Endothelial cell of umbilical vein (primary cell): ENCODE measurements at regions not wholly inside any gene's neighbourhood (a gene's known extent, or its start where the extent isn't known, plus 50 kb on each side); places are given as distances from the start of the nearest gene placed in this dataset.

ENCODE experiments used
- BruUV-seq: library from RNA; stranded (reverse); fragments of 400-500 nt; replicated peaks from 2 replicates; lab custom pipeline; 2021; lab: Mats Ljungman, UMichigan
- CTCF ChIA-PET: fragments of 300-600, 350-600 bp; sonication (Branson Sonifier 250); formaldehyde crosslinking; loops from one replicate; lab custom pipeline; 2021; ENCODE audit warnings: antibody characterized with exemption, inconsistent platforms; lab: Charles Lee
- POLR2A ChIA-PET: fragments of 300-600, 350-600 bp; sonication (Branson Sonifier 250); formaldehyde crosslinking; loops from one replicate; lab custom pipeline; 2021; ENCODE audit warnings: antibody characterized with exemption, inconsistent platforms; lab: Charles Lee
- DNase-seq: peaks from one replicate; pipeline ENCODE4 v3.0.0-alpha.2; 2011; ENCODE audit warnings: low read depth, low spot score
- FAIRE-seq: peaks from 2 replicates; lab custom pipeline; 2011; peaks lifted over from hg19 to GRCh38; lab: Jason Lieb, UNC
- H2AFZ ChIP-seq: 2 replicates; pipeline ENCODE4 v1.6.0; 2012; ENCODE audit warnings: low read depth, low read length, control low read depth, inconsistent platforms
- H3K27ac ChIP-seq: 2 replicates; pipeline ENCODE4 v1.5.1; 2011; ENCODE audit warnings: low read depth, mild to moderate bottlenecking, control low read depth, low read length, moderate library complexity; ENCODE audit not compliant: insufficient read depth
- H3K27me3 ChIP-seq, 2 experiments: 2 replicates each; pipeline versions ENCODE4 v1.6.0 to v1.6.1; 2011; ENCODE audit warnings: low read length in 2 of 2, mixed read lengths in 1 of 2; ENCODE audit not compliant: control insufficient read depth in 2 of 2, insufficient read depth in 2 of 2
- H3K36me3 ChIP-seq, 2 experiments: 2 replicates in 1 of 2; 3 replicates in 1 of 2; pipeline ENCODE4 v1.5.1; 2011; ENCODE audit warnings: low read length in 2 of 2, mild to moderate bottlenecking in 1 of 2, moderate library complexity in 1 of 2; ENCODE audit not compliant: control insufficient read depth in 2 of 2, insufficient read depth in 2 of 2; ENCODE audit errors: extremely low read depth in 1 of 2
- H3K4me1 ChIP-seq: 3 replicates; pipeline ENCODE4 v1.5.1; 2011; ENCODE audit warnings: mild to moderate bottlenecking, low read length; ENCODE audit not compliant: control insufficient read depth, insufficient read depth; ENCODE audit errors: extremely low read depth
- H3K4me2 ChIP-seq: 2 replicates; pipeline ENCODE4 v1.6.1; 2011; ENCODE audit warnings: low read length, control low read depth, mixed read lengths; ENCODE audit not compliant: insufficient read depth
- H3K4me3 ChIP-seq, 3 experiments: fragments of 200-600 bp in 1 of 3; sonication (generic), shearing (Covaris generic) in 1 of 3; replicated peaks in 1 of 3; 2 replicates each; pipeline ENCODE4 v1.5.1; 2011 to 2016; ENCODE audit warnings: control low read depth in 3 of 3, low read length in 3 of 3, mild to moderate bottlenecking in 2 of 3, inconsistent platforms in 1 of 3, low read depth in 1 of 3, moderate library complexity in 1 of 3; ENCODE audit not compliant: insufficient read depth in 1 of 3
- H3K79me2 ChIP-seq: 2 replicates; pipeline ENCODE4 v1.6.0; 2012; ENCODE audit warnings: low read length, inconsistent platforms; ENCODE audit not compliant: control insufficient read depth, insufficient read depth
- H3K9ac ChIP-seq: replicated peaks from 2 replicates; pipeline ENCODE3; 2011; ENCODE audit warnings: low read length, control low read depth; ENCODE audit not compliant: insufficient read depth; ENCODE audit errors: extremely low read depth
- H3K9me1 ChIP-seq: replicated peaks from 3 replicates; pipeline ENCODE4 v1.6.0; 2011; ENCODE audit warnings: mild to moderate bottlenecking, low read length; ENCODE audit not compliant: control insufficient read depth, insufficient read depth; ENCODE audit errors: extremely low read depth
- H3K9me3 ChIP-seq: replicated peaks from 2 replicates; pipeline ENCODE4 v1.5.1; 2012; ENCODE audit warnings: low read length, inconsistent platforms; ENCODE audit not compliant: control insufficient read depth, insufficient read depth
- H4K20me1 ChIP-seq: replicated peaks from 2 replicates; pipeline ENCODE3; 2011; ENCODE audit warnings: mild to moderate bottlenecking, low read length; ENCODE audit not compliant: control insufficient read depth, insufficient read depth; ENCODE audit errors: extremely low read depth
- EZH2 ChIP-seq: IDR thresholded peaks from 2 replicates; pipeline ENCODE4 v1.6.1; 2012; ENCODE audit warnings: borderline replicate concordance, low read depth, mild to moderate bottlenecking, moderate library complexity, low read length, inconsistent platforms; ENCODE audit not compliant: severe bottlenecking
- FOS ChIP-seq: IDR thresholded peaks from 2 replicates; pipeline ENCODE4 v1.6.1; 2011; ENCODE audit warnings: mild to moderate bottlenecking, low read length, moderate library complexity, borderline replicate concordance; ENCODE audit not compliant: insufficient read depth
- GATA2 ChIP-seq: IDR thresholded peaks from 2 replicates; pipeline ENCODE4 v1.7.0; 2011; ENCODE audit warnings: low read depth, mild to moderate bottlenecking, moderate library complexity, mixed read lengths, low read length; ENCODE audit not compliant: insufficient read length, insufficient read depth
- JUN ChIP-seq: IDR thresholded peaks from 2 replicates; pipeline ENCODE4 v1.6.1; 2011; ENCODE audit warnings: borderline replicate concordance, low read depth; ENCODE audit not compliant: insufficient read length, insufficient read depth
- MAX ChIP-seq: IDR thresholded peaks from 2 replicates; pipeline ENCODE4 v1.6.1; 2011; ENCODE audit not compliant: insufficient read depth, insufficient read length
- MYC ChIP-seq: IDR thresholded peaks from one replicate; pipeline ENCODE4 v1.6.1; 2011; ENCODE audit warnings: mild to moderate bottlenecking, low read depth, low read length
- POLR2A ChIP-seq: IDR thresholded peaks from 2 replicates; pipeline ENCODE4 v1.6.1; 2012; ENCODE audit warnings: low read depth, mild to moderate bottlenecking, control low read depth, low read length
- dilution Hi-C: fragments of 300-500 bp; cut with MboI; formaldehyde crosslinking; loops from one replicate; pipeline ENCODE4 v1.15.0; 2019; ENCODE audit warnings: low sequenced_read_pairs; ENCODE audit not compliant: extremely low pct_ligation_motif_present
- intact Hi-C: fragments of 100-400 bp; cut with micrococcal nuclease; formaldehyde crosslinking; loops from one replicate; pipeline ENCODE4 v1.10.0; 2022
- TF ChIP-seq, protein P1 (sequence below), 2 donors: IDR thresholded peaks; 1 replicate in 1 of 2; 2 replicates in 1 of 2; pipeline ENCODE4 v1.5.1; 2011; ENCODE audit warnings: low read length in 2 of 2, mild to moderate bottlenecking in 2 of 2, moderate library complexity in 2 of 2, control low read depth in 1 of 2, inconsistent platforms in 1 of 2, low read depth in 1 of 2; ENCODE audit not compliant: insufficient read depth in 1 of 2; ENCODE audit errors: extremely low read depth in 1 of 2

GRCh38 chr1:82371844-82372498 is 571.2 kb downstream of the ADGRL2 start:
- ChIA-PET CTCF (no interaction called here), POLR2A (no interaction called here)
- H3K79me2 ChIP-seq = no peaks in the 10 kb centered on the region
- H3K27ac ChIP-seq = no peak overlapping the region
- intact Hi-C loops (no loop called here), dilution Hi-C loops (no loop called here)
- no peak overlapping the region for H3K4me3 ChIP-seq
- TF ChIP-seq GATA2 = no peak
- TF ChIP-seq, protein P1, sequence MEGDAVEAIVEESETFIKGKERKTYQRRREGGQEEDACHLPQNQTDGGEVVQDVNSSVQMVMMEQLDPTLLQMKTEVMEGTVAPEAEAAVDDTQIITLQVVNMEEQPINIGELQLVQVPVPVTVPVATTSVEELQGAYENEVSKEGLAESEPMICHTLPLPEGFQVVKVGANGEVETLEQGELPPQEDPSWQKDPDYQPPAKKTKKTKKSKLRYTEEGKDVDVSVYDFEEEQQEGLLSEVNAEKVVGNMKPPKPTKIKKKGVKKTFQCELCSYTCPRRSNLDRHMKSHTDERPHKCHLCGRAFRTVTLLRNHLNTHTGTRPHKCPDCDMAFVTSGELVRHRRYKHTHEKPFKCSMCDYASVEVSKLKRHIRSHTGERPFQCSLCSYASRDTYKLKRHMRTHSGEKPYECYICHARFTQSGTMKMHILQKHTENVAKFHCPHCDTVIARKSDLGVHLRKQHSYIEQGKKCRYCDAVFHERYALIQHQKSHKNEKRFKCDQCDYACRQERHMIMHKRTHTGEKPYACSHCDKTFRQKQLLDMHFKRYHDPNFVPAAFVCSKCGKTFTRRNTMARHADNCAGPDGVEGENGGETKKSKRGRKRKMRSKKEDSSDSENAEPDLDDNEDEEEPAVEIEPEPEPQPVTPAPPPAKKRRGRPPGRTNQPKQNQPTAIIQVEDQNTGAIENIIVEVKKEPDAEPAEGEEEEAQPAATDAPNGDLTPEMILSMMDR (IDR thresholded peaks at IDR 0.05; ENCODE audit: extremely low read depth in 1 of 2, insufficient read depth in 1 of 2, low read depth in 1 of 2, low read length in 2 of 2) = no peak
- TF ChIP-seq EZH2 = no peak
- no peak for TF ChIP-seq MYC
- TF ChIP-seq MAX = no peak
- no peak for TF ChIP-seq JUN
- TF ChIP-seq POLR2A = no peak
- no peak for TF ChIP-seq FOS
- no peaks in the 10 kb centered on the region for H3K9me1 ChIP-seq
- no peak overlapping the region for H3K9ac ChIP-seq
- no peaks in the 10 kb centered on the region for H3K9me3 ChIP-seq
- no peak overlapping the region for H3K4me2 ChIP-seq
- no peak for DNase-seq
- no peaks in the 10 kb centered on the region for H3K27me3 ChIP-seq
- no TSS peak for BruUV-seq
- no peak overlapping the region for H2AFZ ChIP-seq
- no peaks in the 10 kb centered on the region for H3K36me3 ChIP-seq
- FAIRE-seq = no peak
- no peaks in the 10 kb centered on the region for H3K4me1 ChIP-seq
- no peaks in the 10 kb centered on the region for H4K20me1 ChIP-seq
